ENCODE measurements at regions not wholly inside any gene's neighbourhood (a gene's known extent, or its start where the extent isn't known, plus 50 kb on each side); places are given as distances from the start of the nearest gene placed in this dataset.

DNA sequence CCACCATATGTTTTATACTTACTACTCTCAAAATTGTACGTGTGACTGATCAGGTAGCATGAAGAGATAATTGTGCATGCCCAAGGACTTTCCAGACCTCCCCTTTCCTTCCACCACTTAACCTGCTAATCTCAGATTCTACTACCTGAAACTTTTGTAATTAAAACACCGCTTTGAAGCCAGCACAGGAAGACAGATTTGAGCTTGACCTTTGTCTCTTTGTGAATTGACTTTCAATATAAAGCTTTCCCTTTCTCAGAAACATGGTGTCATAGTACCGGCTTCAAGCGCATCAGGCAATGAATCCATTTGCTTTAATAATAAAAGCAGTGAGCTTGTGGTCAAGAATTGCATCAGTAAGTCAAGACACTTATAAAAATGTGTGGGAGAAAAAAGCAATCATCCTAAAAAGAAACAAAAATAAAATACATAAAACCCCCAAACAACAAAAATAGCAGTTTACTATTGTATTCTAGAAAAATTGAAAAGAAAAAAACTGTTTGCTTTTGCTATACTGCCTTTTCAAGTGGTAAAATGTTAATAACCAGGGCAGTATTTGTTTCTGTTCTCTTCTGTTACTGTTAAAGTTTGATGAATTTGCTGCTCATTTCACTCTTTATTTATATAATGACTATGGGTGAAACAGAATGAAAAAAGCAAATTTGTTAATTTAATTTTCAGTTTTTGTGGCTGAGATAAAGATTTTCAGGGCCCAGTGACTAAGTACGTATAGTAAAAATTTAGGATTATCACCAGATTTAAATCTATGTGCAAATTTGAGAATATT, 2075.3 kb downstream of the PCDH9 start:
- Histone ChIP-seq H3K4me1 (ENCODE audit: insufficient read depth) (peaks cover 3% of the 10 kb centered on the region; the same call in 1 of the 2 replicates), H3K4me3 (no peak overlapping the region), H3K9me2 (ENCODE audit: insufficient read depth) (no peaks in the 10 kb centered on the region), H4K20me1 (replicated peaks; ENCODE audit: insufficient read depth) (no peaks in the 10 kb centered on the region), H3F3A (replicated peaks; ENCODE audit: low read depth) (no peaks in the 10 kb centered on the region), H3K79me2 (replicated peaks; ENCODE audit: insufficient read depth) (no peaks in the 10 kb centered on the region), H3K27ac (ENCODE audit: low read depth) (no peak overlapping the region), H2AFZ (peak overlapping the region; percentile 72), H3K4me2 (no peak overlapping the region), H3K36me3 (ENCODE audit: insufficient read depth) (no peaks in the 10 kb centered on the region), H3K27me3 (ENCODE audit: insufficient read depth) (no peaks in the 10 kb centered on the region)
- peak overlapping the region; percentile 21; the same call in 1 of the 2 replicates for H3K27ac Mint-ChIP-seq
- ATAC-seq (no peak), DNase-seq (ENCODE audit: low spot score) (no peak)
- H3K36me3 Mint-ChIP-seq (ENCODE audit: low read depth), result no peaks in the 10 kb centered on the region; the same call in 2 of the 3 replicates
- H3K4me3 Mint-ChIP-seq, result no peak overlapping the region
- H3K4me1 Mint-ChIP-seq, result peaks cover 9% of the 10 kb centered on the region; the same call in 2 of the 3 replicates
- H3K27me3 Mint-ChIP-seq (ENCODE audit: insufficient read depth, low read depth, poor library complexity), result peaks cover 2% of the 10 kb centered on the region
- no peaks in the 10 kb centered on the region for H3K9me3 Mint-ChIP-seq
- no peak for TF ChIP-seq REST (IDR thresholded peaks at IDR 0.05; ENCODE audit: unreplicated experiment)
- TF ChIP-seq STAT1 (IDR thresholded peaks at IDR 0.05; ENCODE audit: unreplicated experiment), result no peak
- TF ChIP-seq, protein P1, sequence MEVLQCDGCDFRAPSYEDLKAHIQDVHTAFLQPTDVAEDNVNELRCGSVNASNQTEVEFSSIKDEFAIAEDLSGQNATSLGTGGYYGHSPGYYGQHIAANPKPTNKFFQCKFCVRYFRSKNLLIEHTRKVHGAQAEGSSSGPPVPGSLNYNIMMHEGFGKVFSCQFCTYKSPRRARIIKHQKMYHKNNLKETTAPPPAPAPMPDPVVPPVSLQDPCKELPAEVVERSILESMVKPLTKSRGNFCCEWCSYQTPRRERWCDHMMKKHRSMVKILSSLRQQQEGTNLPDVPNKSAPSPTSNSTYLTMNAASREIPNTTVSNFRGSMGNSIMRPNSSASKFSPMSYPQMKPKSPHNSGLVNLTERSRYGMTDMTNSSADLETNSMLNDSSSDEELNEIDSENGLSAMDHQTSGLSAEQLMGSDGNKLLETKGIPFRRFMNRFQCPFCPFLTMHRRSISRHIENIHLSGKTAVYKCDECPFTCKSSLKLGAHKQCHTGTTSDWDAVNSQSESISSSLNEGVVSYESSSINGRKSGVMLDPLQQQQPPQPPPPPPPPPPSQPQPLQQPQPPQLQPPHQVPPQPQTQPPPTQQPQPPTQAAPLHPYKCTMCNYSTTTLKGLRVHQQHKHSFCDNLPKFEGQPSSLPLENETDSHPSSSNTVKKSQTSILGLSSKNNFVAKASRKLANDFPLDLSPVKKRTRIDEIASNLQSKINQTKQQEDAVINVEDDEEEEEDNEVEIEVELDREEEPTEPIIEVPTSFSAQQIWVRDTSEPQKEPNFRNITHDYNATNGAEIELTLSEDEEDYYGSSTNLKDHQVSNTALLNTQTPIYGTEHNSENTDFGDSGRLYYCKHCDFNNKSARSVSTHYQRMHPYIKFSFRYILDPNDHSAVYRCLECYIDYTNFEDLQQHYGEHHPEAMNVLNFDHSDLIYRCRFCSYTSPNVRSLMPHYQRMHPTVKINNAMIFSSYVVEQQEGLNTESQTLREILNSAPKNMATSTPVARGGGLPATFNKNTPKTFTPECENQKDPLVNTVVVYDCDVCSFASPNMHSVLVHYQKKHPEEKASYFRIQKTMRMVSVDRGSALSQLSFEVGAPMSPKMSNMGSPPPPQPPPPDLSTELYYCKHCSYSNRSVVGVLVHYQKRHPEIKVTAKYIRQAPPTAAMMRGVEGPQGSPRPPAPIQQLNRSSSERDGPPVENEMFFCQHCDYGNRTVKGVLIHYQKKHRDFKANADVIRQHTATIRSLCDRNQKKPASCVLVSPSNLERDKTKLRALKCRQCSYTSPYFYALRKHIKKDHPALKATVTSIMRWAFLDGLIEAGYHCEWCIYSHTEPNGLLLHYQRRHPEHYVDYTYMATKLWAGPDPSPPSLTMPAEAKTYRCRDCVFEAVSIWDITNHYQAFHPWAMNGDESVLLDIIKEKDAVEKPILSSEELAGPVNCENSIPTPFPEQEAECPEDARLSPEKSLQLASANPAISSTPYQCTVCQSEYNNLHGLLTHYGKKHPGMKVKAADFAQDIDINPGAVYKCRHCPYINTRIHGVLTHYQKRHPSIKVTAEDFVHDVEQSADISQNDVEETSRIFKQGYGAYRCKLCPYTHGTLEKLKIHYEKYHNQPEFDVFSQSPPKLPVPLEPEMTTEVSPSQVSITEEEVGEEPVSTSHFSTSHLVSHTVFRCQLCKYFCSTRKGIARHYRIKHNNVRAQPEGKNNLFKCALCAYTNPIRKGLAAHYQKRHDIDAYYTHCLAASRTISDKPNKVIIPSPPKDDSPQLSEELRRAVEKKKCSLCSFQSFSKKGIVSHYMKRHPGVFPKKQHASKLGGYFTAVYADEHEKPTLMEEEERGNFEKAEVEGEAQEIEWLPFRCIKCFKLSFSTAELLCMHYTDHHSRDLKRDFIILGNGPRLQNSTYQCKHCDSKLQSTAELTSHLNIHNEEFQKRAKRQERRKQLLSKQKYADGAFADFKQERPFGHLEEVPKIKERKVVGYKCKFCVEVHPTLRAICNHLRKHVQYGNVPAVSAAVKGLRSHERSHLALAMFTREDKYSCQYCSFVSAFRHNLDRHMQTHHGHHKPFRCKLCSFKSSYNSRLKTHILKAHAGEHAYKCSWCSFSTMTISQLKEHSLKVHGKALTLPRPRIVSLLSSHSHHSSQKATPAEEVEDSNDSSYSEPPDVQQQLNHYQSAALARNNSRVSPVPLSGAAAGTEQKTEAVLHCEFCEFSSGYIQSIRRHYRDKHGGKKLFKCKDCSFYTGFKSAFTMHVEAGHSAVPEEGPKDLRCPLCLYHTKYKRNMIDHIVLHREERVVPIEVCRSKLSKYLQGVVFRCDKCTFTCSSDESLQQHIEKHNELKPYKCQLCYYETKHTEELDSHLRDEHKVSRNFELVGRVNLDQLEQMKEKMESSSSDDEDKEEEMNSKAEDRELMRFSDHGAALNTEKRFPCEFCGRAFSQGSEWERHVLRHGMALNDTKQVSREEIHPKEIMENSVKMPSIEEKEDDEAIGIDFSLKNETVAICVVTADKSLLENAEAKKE (CRISPR knock-in tag; IDR thresholded peaks at IDR 0.05), result no peak
- TF ChIP-seq POLR2AphosphoS5 (IDR thresholded peaks at IDR 0.05; ENCODE audit: low read depth), result no peak
- no peak for TF ChIP-seq NANOG (IDR thresholded peaks at IDR 0.05; ENCODE audit: borderline replicate concordance)
- no peak for TF ChIP-seq EZH2phosphoT487 (IDR thresholded peaks at IDR 0.05; ENCODE audit: unreplicated experiment)
- no peak for TF ChIP-seq ZNF114 (CRISPR knock-in tag; IDR thresholded peaks at IDR 0.05)
- TF ChIP-seq, protein P2, sequence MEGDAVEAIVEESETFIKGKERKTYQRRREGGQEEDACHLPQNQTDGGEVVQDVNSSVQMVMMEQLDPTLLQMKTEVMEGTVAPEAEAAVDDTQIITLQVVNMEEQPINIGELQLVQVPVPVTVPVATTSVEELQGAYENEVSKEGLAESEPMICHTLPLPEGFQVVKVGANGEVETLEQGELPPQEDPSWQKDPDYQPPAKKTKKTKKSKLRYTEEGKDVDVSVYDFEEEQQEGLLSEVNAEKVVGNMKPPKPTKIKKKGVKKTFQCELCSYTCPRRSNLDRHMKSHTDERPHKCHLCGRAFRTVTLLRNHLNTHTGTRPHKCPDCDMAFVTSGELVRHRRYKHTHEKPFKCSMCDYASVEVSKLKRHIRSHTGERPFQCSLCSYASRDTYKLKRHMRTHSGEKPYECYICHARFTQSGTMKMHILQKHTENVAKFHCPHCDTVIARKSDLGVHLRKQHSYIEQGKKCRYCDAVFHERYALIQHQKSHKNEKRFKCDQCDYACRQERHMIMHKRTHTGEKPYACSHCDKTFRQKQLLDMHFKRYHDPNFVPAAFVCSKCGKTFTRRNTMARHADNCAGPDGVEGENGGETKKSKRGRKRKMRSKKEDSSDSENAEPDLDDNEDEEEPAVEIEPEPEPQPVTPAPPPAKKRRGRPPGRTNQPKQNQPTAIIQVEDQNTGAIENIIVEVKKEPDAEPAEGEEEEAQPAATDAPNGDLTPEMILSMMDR (conservative IDR thresholded peaks at IDR 0.05; ENCODE audit: low read depth in 2 of 2), result no peak
- no peak for TF ChIP-seq CREB1 (CRISPR knock-in tag; IDR thresholded peaks at IDR 0.05; ENCODE audit: low read depth)
- no peak for TF ChIP-seq JUNB (IDR thresholded peaks at IDR 0.05; ENCODE audit: unreplicated experiment)
- no peak for TF ChIP-seq EZH2 (IDR thresholded peaks at IDR 0.05; ENCODE audit: low read depth, unreplicated experiment)
- TF ChIP-seq ZNF331 (CRISPR knock-in tag; IDR thresholded peaks at IDR 0.05; ENCODE audit: low read depth), result no peak

Data from GM23338 (cell line).